SK-N-SH (cell line): ENCODE measurements at regions not wholly inside any gene's neighbourhood (a gene's known extent, or its start where the extent isn't known, plus 50 kb on each side); places are given as distances from the start of the nearest gene placed in this dataset.

Experiments
- RAD21 ChIP-seq: IDR thresholded peaks from 2 replicates; pipeline ENCODE4 v1.6.1; 2012; ENCODE audit warnings: mild to moderate bottlenecking, low read length
- TAF1 ChIP-seq: IDR thresholded peaks from 2 replicates; pipeline ENCODE4 v1.6.1; 2012; ENCODE audit warnings: low read depth, mild to moderate bottlenecking, low read length, moderate library complexity, borderline replicate concordance
- TF ChIP-seq, protein P1 (sequence below): fragments of 150-350 bp; IDR thresholded peaks from 2 replicates; pipeline ENCODE4 v1.6.1; 2017; ENCODE audit warnings: antibody characterized with exemption, low read length, low read depth, borderline replicate concordance

DNA sequence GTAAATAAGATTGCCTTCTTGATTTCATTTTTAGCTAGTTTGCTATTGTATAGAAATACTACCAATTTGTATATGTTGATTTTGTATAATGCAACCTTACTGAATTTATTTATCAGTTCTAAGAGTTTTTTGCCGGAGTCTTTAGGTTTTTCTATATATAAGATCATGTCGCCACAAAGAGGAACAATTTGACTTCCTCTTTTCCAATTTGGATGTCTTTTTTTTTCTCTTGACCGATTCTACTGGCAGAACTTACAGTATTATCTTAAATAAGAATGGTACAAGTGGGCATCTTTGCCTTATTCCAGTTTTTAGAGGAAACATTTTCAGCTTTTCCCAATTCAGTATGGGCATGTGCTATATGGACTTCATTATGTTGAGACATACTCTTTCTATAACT, 624.7 kb upstream of the ACO1 start:
- TF ChIP-seq TAF1 (no peak), RAD21 (no peak)
- TF ChIP-seq, protein P1, sequence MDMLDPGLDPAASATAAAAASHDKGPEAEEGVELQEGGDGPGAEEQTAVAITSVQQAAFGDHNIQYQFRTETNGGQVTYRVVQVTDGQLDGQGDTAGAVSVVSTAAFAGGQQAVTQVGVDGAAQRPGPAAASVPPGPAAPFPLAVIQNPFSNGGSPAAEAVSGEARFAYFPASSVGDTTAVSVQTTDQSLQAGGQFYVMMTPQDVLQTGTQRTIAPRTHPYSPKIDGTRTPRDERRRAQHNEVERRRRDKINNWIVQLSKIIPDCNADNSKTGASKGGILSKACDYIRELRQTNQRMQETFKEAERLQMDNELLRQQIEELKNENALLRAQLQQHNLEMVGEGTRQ, result no peak
